Progenitor cell of endocrine pancreas (in vitro differentiated cells): ENCODE measurements at regions not wholly inside any gene's neighbourhood (a gene's known extent, or its start where the extent isn't known, plus 50 kb on each side); places are given as distances from the start of the nearest gene placed in this dataset.

Experiments
- DNase-seq: peaks from one replicate; pipeline ENCODE4 v3.0.0; 2021; ENCODE audit warnings: low spot score; ENCODE audit not compliant: unreplicated experiment
- H3K27ac Mint-ChIP-seq: 2 replicates; pipeline ENCODE4 v1.8.0; 2021; ENCODE audit warnings: mild to moderate bottlenecking, moderate library complexity, mixed read lengths
- H3K27me3 Mint-ChIP-seq: 2 replicates; pipeline ENCODE4 v1.8.0; 2021; ENCODE audit warnings: mixed read lengths
- H3K36me3 Mint-ChIP-seq: 2 replicates; pipeline ENCODE4 v1.8.0; 2022; ENCODE audit warnings: mixed read lengths; ENCODE audit not compliant: insufficient read depth
- H3K4me1 Mint-ChIP-seq: 2 replicates; pipeline ENCODE4 v1.8.0; 2021; ENCODE audit warnings: low read depth, mixed read lengths
- H3K4me3 Mint-ChIP-seq: 2 replicates; pipeline ENCODE4 v1.8.0; 2021; ENCODE audit warnings: low read depth, mild to moderate bottlenecking, moderate library complexity, mixed read lengths
- H3K9me3 Mint-ChIP-seq: 2 replicates; pipeline ENCODE4 v1.8.0; 2021; ENCODE audit warnings: low read depth, mixed read lengths
- TF ChIP-seq, protein P1 (sequence below): fragments of 200-600 bp; sonication (generic); IDR thresholded peaks from one replicate; pipeline ENCODE4 v1.5.0; 2021; ENCODE audit warnings: antibody characterized with exemption, mild to moderate bottlenecking; ENCODE audit not compliant: unreplicated experiment

DNA sequence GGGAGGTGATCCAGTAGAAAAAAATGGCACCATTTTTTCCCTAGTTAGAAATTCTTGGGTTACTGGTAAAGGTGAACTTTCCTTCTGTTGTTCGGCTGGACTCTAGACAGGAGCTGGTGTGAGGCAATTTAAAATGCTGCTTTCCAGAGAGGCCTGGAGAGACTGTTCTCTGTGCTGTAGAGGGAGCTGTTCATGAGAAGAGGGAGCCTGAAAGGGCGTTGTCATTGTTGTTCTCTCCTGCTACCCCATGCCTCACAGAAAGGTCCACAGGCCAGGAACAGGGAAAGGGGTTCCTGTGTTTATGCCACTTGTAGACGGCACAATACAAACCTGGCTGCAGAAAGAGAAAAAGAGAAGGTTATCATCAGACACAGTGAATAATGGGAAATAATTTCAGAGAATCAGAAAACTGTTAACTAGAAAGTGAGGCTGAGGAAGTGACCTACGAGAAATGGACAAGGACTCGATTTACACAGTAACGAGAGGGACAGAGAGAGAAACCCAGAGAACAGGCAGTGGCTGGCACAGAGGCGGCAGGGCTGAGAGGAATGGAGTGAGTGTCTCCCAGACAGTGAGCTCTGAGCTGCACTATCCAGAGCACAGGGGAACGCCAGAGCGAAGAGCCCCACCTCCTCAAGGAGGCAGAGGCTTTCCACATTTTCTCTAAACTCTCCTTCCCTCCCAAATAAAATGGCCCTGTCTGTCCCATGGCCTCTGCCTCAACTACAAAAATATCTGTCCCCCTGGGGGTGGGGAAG, 109.2 kb downstream of the RRM1 start:
- no peak for DNase-seq
- no peaks in the 10 kb centered on the region for H3K36me3 Mint-ChIP-seq
- peaks cover 7% of the 10 kb centered on the region for H3K9me3 Mint-ChIP-seq
- H3K27me3 Mint-ChIP-seq, result peaks cover 2% of the 10 kb centered on the region
- no peaks in the 10 kb centered on the region for H3K4me1 Mint-ChIP-seq
- no peak overlapping the region for H3K27ac Mint-ChIP-seq
- no peak overlapping the region for H3K4me3 Mint-ChIP-seq
- TF ChIP-seq, protein P1, sequence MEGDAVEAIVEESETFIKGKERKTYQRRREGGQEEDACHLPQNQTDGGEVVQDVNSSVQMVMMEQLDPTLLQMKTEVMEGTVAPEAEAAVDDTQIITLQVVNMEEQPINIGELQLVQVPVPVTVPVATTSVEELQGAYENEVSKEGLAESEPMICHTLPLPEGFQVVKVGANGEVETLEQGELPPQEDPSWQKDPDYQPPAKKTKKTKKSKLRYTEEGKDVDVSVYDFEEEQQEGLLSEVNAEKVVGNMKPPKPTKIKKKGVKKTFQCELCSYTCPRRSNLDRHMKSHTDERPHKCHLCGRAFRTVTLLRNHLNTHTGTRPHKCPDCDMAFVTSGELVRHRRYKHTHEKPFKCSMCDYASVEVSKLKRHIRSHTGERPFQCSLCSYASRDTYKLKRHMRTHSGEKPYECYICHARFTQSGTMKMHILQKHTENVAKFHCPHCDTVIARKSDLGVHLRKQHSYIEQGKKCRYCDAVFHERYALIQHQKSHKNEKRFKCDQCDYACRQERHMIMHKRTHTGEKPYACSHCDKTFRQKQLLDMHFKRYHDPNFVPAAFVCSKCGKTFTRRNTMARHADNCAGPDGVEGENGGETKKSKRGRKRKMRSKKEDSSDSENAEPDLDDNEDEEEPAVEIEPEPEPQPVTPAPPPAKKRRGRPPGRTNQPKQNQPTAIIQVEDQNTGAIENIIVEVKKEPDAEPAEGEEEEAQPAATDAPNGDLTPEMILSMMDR, result peak; percentile 29

DNA sequence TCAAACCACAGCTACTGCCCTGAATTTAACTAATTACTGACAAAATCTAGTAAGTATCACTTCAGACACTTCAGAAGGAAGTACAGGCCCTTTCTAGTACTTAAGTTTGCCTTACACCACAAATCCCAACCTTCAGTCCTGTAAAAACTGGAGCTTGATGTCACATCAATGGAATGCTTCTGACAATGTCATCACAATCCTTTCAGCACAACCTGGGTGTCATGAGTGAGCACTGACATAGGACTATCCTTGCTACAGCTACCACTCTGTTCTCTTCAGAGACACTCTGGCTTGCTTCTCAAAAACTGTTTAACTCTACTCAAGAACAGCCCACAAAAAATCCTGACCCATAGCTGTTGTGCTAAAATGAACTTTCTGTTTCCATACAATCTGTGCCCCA, 108.2 kb downstream of the RRM1 start:
- DNase-seq, result no peak
- Mint-ChIP-seq H3K27me3 (peaks cover 2% of the 10 kb centered on the region), H3K27ac (no peak overlapping the region), H3K9me3 (peaks cover 7% of the 10 kb centered on the region), H3K4me3 (no peak overlapping the region), H3K36me3 (no peaks in the 10 kb centered on the region), H3K4me1 (no peaks in the 10 kb centered on the region)
- TF ChIP-seq, protein P1, result no peak

DNA sequence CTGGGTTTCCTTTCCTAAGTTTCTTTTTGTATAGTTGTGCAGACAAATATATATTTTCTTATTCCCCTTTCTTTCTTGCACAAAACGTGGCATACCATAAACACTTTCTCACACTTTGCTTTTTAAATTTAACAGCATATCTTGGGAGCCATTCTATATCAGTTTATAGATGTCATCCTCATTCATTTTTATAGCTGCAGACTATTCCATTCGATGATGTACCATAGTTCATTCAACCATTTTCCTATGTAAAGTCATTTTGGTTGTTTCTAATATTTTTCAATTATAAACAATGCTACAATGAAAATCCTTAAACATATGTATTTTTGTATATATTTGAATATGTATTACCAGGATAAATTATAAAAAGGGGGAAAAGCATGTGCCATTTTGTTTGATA, 102.5 kb downstream of the RRM1 start:
- TF ChIP-seq, protein P1, result no peak
- no peaks in the 10 kb centered on the region for H3K27me3 Mint-ChIP-seq
- H3K4me1 Mint-ChIP-seq, result peaks cover 2% of the 10 kb centered on the region
- H3K36me3 Mint-ChIP-seq, result no peaks in the 10 kb centered on the region
- no peak overlapping the region for H3K27ac Mint-ChIP-seq
- peaks cover 10% of the 10 kb centered on the region for H3K9me3 Mint-ChIP-seq
- no peak for DNase-seq
- no peak overlapping the region for H3K4me3 Mint-ChIP-seq

DNA sequence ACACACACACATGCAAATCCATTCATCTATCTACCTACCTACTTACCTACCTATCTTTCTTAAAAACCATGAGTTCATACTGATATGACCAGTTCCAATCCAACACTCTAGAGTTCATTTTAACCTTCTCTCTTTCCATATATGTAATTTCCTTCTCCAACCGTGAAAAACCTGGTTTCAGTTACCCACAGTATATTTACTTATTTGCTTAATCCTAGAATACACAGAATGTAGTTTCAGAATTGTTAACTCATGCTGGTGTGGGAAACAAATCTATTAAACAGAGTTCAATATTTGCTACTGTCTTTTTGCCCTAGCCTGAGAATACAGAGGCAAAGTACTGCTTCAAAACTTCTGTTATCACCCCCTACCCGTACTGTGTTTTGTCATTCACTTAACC, 101.3 kb downstream of the RRM1 start:
- H3K27ac Mint-ChIP-seq, result no peak overlapping the region

DNA sequence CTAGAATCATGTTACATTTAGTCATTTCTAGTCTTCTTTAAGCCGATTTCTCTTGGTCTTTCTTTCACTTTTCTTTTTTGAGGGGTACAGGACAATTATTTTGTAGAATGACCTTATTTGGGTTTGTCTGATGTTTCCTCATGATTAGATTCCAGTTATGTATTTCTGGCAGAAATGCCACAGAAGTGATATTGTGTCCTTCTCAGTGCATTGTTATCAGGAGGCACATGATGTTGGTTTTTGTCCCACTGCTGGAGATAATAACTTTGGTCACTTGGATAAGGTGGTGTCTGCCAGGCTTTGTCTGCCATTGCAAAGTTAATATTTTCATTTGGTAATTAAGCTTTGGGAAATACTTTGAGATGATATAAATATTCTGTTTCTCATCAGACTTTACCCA, 100.3 kb downstream of the RRM1 start:
- peaks cover 2% of the 10 kb centered on the region for H3K4me1 Mint-ChIP-seq
- no peak for DNase-seq
- no peak overlapping the region for H3K4me3 Mint-ChIP-seq
- no peaks in the 10 kb centered on the region for H3K36me3 Mint-ChIP-seq
- peaks cover 8% of the 10 kb centered on the region for H3K9me3 Mint-ChIP-seq
- TF ChIP-seq, protein P1, result no peak
- no peak overlapping the region for H3K27ac Mint-ChIP-seq
- peaks cover 3% of the 10 kb centered on the region for H3K27me3 Mint-ChIP-seq

More for the DNA sequence above, 101.3 kb downstream of the RRM1 start:
- peaks cover 10% of the 10 kb centered on the region for H3K9me3 Mint-ChIP-seq
- H3K4me1 Mint-ChIP-seq, result peaks cover 2% of the 10 kb centered on the region
- H3K36me3 Mint-ChIP-seq, result no peaks in the 10 kb centered on the region
- TF ChIP-seq, protein P1, result no peak
- peaks cover 3% of the 10 kb centered on the region for H3K27me3 Mint-ChIP-seq
- no peak for DNase-seq
- H3K4me3 Mint-ChIP-seq, result no peak overlapping the region
